GM12878 (cell line): ENCODE measurements at regions not wholly inside any gene's neighbourhood (a gene's known extent, or its start where the extent isn't known, plus 50 kb on each side); places are given as distances from the start of the nearest gene placed in this dataset.
A peak's percentile ranks its signal among the peaks of the same experiment; 100 is the strongest.

Experiments used
- ASH2L ChIP-seq: fragments of 300-600, 200-600 bp; sonication (generic); IDR thresholded peaks from 2 replicates; pipeline ENCODE4 v1.6.1; 2017; ENCODE audit warnings: low read depth, mild to moderate bottlenecking, borderline replicate concordance
- CTCF ChIP-seq, 3 experiments: IDR thresholded peaks in 2 of 3; conservative IDR thresholded peaks in 1 of 3; 2 replicates each; pipeline ENCODE4 v1.5.1; 2011; ENCODE audit warnings: low read depth in 3 of 3, low read length in 3 of 3, mild to moderate bottlenecking in 3 of 3, control low read depth in 2 of 3, moderate library complexity in 2 of 3, inconsistent platforms in 1 of 3, mixed read lengths in 1 of 3; ENCODE audit not compliant: control insufficient read depth in 2 of 3, insufficient read depth in 1 of 3; ENCODE audit errors: extremely low read depth in 1 of 3
- EGR1 ChIP-seq, 2 experiments: IDR thresholded peaks; 1 replicate in 1 of 2; 2 replicates in 1 of 2; pipeline ENCODE4 v1.6.1; 2011 to 2012; ENCODE audit warnings: low read depth in 2 of 2, low read length in 2 of 2, borderline replicate concordance in 1 of 2, mild to moderate bottlenecking in 1 of 2, moderate library complexity in 1 of 2
- ESRRA ChIP-seq: IDR thresholded peaks from 2 replicates; pipeline ENCODE4 v1.6.1; 2012; ENCODE audit warnings: mild to moderate bottlenecking, low read length, improper control_type of control experiment
- HDAC6 ChIP-seq: fragments of 200-600 bp; sonication (generic); IDR thresholded peaks from one replicate; pipeline ENCODE4 v1.8.0; 2017; ENCODE audit warnings: antibody characterized with exemption; ENCODE audit not compliant: unreplicated experiment
- MAX ChIP-seq: IDR thresholded peaks from 2 replicates; pipeline ENCODE4 v1.6.1; 2012; ENCODE audit warnings: low read depth, low read length, improper control_type of control experiment
- NR2C1 ChIP-seq: fragments of 450-650 bp; IDR thresholded peaks from 2 replicates; pipeline ENCODE4 v1.6.1; 2017; ENCODE audit warnings: antibody characterized with exemption, mild to moderate bottlenecking, moderate library complexity
- SPI1 ChIP-seq: IDR thresholded peaks from 2 replicates; pipeline ENCODE4 v1.6.1; 2011; ENCODE audit warnings: low read depth, mild to moderate bottlenecking, low read length, moderate library complexity, borderline replicate concordance; ENCODE audit not compliant: insufficient read depth
- TARDBP ChIP-seq: IDR thresholded peaks from 2 replicates; pipeline ENCODE4 v1.6.1; 2016; ENCODE audit warnings: borderline replicate concordance
- YY1 ChIP-seq: IDR thresholded peaks from 2 replicates; pipeline ENCODE4 v1.6.1; 2011; ENCODE audit warnings: low read depth, mild to moderate bottlenecking, low read length
- ZBTB33 ChIP-seq: fragments of 450-650 bp; IDR thresholded peaks from 2 replicates; pipeline ENCODE4 v1.6.1; 2017; ENCODE audit warnings: mild to moderate bottlenecking

- TF ChIP-seq ZBTB33 (no peak), NR2C1 (no peak), ESRRA (no peak), SPI1 (no peak), TARDBP (no peak), CTCF (IDR thresholded peaks at IDR 0.05 in 2 of 3, conservative IDR thresholded peaks at IDR 0.05 in 1 of 3; ENCODE audit: control insufficient read depth in 2 of 3, extremely low read depth in 1 of 3, insufficient read depth in 1 of 3, low read depth in 3 of 3, low read length in 3 of 3) (peak; percentile 85 to 89 (median 87); a peak in 5 of 6 replicates), MAX (no peak), YY1 (peak; percentile 42; the same call in 1 of the 2 replicates), HDAC6 (no peak), EGR1 (IDR thresholded peaks at IDR 0.05; ENCODE audit: borderline replicate concordance in 1 of 2, low read depth in 2 of 2, low read length in 2 of 2) (no peak), ASH2L (no peak)
Measured at GRCh38 chr15:38690719-38691332, 126.2 kb upstream of the RASGRP1 start (continued).
